Nucleus accumbens (tissue), 56 donors: ENCODE measurements at regions not wholly inside any gene's neighbourhood (a gene's known extent, or its start where the extent isn't known, plus 50 kb on each side); places are given as distances from the start of the nearest gene placed in this dataset.
"Not testable (repeated sequence)": the region's sequence is repeated elsewhere in the genome, so short reads cannot be mapped to it uniquely, and the experiment has no call there.

ENCODE experiments used
- DNase-seq, 56 donors: peaks; one replicate each; lab custom pipeline; 2025; lab: John Stamatoyannopoulos, UW

DNA sequence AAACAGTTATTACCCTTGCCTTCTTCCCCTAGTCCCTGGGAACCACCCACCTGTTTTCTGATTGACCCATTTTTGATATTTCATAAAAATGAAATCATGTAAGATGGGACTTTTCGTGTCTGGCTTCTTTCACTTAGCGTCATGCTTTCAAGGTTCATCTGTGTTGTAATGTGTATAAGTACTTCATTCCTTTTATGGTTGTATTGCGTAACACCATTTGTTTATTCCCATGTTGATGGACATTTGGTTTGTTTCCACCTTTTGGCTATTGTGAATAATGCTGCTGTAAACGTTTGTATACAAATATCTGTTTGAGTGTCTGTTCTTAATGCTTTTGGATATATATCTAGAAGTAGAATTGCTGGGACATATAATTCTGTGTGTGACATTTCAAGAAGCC lies 650.1 kb upstream of the COX7C start:
- DNase-seq, result no peak

GRCh38 chr5:85972539-85972938 lies 645.2 kb upstream of the COX7C start:
- no peak for DNase-seq

DNA sequence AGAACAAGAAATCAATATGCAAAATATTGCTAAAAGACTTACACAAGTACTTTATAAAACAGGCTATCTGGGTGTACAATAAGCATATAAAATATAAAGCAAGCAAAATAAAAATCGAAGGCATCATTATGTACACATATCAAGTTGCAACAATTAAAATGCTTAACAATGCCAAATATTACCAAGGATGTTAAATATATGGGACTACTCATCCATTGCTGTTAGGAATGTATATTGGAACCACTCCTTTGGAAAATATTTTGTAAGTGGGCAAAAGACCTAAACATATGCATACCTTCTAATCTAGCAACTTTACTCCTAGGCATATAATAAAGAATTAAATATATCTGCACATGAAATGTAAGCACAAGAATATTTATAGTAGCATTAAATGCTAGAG lies 632.6 kb upstream of the COX7C start:
- DNase-seq, result no peak

DNA sequence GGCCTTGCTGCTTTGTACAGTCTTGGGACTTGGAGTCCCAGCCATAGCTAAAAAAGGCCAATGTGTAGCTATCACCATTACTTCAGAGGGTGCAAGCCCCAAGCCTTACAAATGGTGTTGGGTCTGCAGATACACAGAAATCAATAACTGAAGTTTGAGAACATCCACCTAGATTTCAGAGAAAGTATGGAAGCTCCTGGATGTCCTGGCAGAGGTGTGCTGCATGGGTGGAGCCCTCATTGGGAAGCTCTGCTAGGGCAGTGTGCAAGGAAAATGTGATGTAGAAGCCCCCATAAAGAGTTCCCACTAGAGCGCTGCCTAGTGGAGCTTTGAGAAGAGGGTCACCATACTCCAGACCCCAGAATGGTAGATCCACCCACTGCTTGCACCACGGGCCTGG lies 626.7 kb upstream of the COX7C start:
- DNase-seq, result no peak

DNA sequence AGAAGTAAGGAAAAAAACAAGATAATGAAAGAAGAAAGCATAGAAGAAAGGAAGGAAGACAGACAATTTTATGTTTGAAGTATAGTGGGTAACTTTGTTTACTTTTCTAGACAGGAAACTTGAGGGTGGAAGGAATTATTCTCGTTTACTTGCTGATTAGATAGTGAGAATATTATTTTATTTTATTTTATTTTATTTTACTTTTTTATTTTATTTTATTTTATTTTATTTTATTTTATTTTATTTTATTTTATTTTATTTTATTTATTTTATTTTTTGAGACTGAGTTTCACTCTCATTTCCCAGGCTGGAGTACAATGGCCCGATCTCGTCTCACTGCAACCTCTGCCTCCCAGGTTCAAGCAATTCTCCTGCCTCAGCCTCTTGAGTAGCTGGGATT lies 623.1 kb upstream of the COX7C start:
- DNase-seq, result not testable (repeated sequence)

DNA sequence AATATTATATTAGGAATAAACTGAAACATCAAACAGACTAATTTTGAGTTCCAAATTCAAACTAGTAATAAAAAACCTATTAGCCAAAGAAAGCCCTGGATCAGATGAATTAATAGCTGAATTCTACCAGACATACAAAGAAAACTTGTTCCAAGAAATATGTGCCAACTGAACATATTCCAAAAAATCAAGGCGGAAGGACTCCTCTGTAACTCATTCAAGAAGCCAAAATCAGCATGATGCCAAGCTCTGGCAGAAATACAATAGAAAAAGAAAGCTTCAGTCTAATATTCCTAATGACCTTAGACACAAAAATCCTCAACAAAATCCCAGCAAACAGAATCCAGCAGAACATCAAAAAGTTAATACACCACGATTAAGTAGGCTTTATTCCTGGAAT lies 619.1 kb upstream of the COX7C start:
- no peak for DNase-seq

DNA sequence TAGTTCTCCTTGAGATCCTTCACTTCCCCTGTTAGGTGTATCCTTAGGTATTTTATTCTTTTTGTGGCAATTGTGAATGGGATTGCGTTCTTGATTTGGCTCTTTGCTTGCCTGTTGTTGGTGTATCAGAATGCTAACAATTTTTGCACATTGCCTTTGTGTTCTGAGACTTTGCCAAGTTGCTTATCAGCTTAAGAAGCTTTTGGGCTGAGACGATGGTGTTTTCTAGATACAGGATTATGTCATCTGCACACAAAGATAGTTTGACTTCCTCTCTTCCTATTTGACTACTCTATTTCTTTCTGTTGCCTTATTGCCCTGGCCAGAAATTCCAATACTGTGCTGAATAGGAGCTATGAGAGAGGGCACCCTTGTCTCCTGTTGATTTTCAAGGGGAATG lies 609.4 kb upstream of the COX7C start:
- DNase-seq, result no peak

GRCh38 chr5:86008704-86009103 lies 609.0 kb upstream of the COX7C start:
- DNase-seq, result no peak

DNA sequence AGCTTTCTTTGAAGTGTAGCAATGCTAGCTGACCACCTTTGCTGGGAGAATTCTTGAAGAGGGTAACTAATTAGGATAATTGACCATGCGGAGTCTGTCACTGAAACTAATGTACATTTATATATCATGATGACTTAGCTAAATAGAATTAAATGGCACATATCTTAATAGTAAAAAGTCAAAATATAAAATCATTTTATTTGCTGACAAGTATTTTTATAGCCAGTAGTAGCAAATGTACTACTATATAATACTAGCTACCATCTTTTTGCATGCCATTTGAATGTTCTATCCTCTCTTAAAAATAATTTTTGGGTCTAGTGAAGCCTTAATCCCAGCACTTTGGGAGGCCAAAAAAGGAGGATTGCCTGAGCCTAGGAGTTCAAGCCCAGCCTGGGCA lies 605.8 kb upstream of the COX7C start:
- no peak for DNase-seq

DNA sequence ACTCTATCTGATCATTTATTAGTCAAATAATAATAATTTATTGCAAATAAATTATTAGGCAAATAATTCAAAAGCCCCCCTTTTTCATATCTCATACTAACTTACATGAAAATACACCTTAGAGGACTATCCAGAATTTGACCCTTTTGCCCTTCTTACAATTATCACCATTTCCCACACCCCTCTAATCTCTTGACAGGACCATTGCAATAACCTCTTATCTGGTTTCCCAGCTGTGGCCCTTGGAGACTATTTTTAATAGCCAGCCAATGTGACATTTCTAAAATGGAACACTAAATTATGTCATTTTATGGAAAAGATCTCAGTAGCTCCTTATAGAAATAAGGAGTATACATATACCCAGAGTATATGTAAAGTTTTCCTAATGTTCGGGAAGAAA lies 588.4 kb upstream of the COX7C start:
- no peak for DNase-seq

DNA sequence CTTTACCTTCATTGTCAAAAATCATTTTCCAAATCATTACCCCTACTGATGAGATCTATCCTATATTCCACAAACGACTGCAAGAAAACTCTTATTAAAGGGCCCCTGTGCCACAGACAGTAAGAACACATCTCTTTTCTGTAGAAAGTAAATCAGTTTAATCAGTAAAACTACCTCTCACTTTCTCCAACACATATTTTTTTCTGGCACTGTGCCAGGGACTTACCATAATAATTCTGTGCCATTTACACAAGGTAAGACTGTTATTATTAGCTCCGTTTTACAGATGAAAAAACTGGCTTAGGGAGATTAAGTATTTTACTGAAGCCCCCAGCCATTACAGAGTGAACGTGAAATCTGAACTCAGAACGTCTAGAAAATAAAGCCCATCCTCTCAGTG lies 587.0 kb upstream of the COX7C start:
- DNase-seq, result no peak

GRCh38 chr5:86038566-86038965 lies 579.2 kb upstream of the COX7C start:
- DNase-seq, result no peak

DNA sequence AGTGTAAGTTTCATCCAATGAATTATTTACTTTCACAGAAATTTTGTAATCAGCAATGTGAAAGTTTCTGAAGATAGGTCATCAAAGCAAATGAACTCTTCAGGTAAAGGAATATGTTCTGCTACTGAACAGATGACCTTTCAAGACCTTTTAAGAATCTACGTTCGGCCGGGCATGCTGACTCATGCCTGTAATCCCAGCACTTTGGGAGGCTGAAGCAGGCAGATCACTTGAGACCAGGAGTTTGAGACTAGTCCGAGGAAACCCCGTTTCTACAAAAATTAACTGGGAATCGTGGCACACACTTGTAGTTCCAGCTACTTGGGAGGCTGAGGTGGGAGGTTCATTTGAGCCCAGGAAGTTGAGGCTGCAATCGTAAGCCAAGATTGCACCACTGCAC lies 578.4 kb upstream of the COX7C start:
- DNase-seq, result no peak

- DNase-seq, result no peak
These were observed 547.0 kb upstream of the COX7C start for GRCh38 chr5:86070719-86071118.

DNA sequence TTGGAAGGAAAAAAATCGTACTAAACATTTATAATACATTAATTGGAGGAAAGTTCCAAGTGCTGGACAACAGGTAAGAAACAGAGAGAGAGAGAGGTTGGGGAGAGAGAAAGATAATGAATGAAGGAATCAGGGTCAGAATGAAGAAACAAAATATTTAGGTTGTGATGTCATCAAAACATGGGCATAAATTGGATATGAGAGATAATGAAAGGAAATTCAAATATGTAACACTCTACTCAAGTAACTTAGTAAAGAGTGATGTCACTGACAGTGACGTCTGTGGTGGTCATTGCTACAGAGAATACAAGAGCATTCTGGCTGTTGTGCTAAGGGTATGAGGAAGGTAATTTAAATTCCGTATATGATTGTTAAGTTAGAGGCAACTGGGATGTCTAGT lies 543.4 kb upstream of the COX7C start:
- no peak for DNase-seq

- DNase-seq, result no peak
These were observed 542.6 kb upstream of the COX7C start for GRCh38 chr5:86075139-86075538.

GRCh38 chr5:86095092-86095491 lies 522.6 kb upstream of the COX7C start:
- DNase-seq, result no peak

DNA sequence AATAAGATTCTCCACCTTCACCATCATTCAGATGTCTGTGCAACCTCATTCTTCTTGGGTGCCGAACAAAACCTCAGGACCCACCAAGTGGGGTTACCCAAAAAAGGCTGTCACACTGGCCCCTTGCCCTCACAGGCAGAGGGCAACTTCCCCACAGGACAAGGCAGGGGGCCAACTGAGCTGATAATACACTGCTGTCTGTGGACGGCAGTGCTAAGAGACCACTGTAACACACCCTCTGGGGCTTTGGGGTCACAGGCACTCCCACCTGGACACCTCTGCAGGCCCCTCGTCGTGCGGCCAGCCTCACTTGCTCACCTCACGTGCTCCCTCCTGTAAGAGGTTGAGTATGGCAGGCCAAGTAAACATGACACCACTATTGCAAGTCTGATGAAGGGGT lies 515.8 kb upstream of the COX7C start:
- DNase-seq, result no peak

- DNase-seq, result no peak
These were observed 508.9 kb upstream of the COX7C start for GRCh38 chr5:86108825-86109224.

DNA sequence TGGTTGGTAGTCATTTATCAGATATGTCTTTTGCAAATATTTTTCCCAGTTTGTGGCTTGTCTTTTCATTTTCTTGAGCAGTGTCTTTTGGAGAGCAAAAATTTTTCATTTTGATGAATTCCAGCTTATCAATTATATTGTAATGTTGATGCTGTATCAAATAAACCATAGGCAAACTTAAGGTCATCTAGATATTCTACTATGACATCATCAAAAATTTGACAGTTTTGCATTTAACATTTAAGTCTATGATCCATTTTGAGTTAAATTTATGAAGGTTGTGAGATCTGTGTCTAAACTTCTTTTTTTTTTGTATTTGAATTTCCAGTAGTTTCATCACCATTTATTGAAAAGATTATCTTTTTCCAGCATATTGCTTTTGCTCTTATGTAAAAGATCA lies 505.5 kb upstream of the COX7C start:
- no peak for DNase-seq

DNA sequence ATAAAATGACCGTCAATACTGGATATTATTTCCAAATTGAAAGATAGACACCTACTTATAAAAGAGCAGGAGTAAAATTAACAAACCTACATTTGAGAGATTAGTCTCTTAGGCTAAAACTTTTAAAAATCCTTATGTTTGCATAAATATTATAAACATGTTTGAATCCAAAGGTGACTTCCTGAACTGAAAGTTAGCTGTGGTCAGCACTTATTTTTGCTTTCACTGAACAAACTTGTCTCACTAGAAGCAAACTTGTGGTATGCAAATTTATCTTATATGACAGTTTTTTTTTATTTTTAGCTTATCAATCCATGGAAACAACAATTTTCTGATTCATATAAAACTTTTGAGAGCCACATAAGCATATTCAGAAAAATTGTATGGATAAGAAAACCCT lies 502.6 kb upstream of the COX7C start:
- no peak for DNase-seq

DNA sequence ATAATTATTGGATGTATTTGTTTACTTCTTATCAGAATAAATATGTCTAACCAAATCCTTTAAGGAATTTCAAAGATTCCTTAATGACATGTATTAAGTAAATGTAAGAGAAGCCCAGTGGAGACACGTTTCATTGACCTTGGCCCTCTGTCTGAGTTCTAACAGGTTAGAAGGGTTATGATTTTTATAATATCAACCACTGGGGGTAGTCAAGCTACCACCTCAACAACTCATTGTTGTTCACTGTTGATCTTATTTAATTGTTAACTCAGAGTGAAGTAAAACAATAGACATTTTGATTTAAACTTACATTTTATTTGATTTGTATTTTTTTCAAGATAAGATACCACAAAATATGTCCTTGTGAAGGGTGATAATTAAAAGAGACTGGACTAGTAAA lies 499.2 kb upstream of the COX7C start:
- DNase-seq, result no peak

DNA sequence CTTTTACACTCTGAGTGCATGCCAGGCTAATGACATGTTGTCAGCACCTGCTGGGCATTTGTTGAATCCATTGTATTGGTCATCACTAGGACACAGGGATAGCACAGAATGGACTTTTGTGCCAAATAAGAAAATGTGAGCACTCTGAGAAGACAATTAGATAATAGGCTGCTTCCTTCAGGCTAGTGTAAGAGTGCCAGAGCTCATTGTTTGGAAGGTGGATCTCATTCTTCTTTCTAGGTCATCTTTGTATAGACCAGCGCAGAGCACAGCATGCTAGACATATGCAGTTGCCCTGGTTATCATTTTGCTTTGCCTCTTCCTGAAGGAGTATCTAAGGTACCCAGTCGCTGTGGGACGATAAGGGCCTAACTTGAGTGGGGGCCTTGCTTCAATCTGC lies 493.4 kb upstream of the COX7C start:
- no peak for DNase-seq
